GM13976 (cell line): ENCODE measurements at regions not wholly inside any gene's neighbourhood (a gene's known extent, or its start where the extent isn't known, plus 50 kb on each side); places are given as distances from the start of the nearest gene placed in this dataset.

ENCODE experiments used
- DNase-seq: peaks from one replicate; pipeline ENCODE4 v3.0.0; 2012; ENCODE audit warnings: low spot score
- CTCF ChIP-seq: IDR thresholded peaks from 2 replicates; pipeline ENCODE4 v1.5.1; 2012; ENCODE audit warnings: borderline replicate concordance, mild to moderate bottlenecking; ENCODE audit not compliant: insufficient read depth; ENCODE audit errors: extremely low read depth, missing control alignments, control extremely low read depth
- in situ Hi-C: fragments of 300-500 bp; cut with MboI; formaldehyde crosslinking; loops from one replicate; pipeline ENCODE4 v1.12.0; 2022; ENCODE audit warnings: low sequenced_read_pairs, mixed read lengths, inconsistent platforms; ENCODE audit not compliant: unreplicated experiment

GRCh38 chr3:168459226-168459784 lies 363.6 kb upstream of the GOLIM4 start:
- no peak for TF ChIP-seq CTCF
- in situ Hi-C loops: no loop called here
- DNase-seq: no peak

- in situ Hi-C loops: no loop called here
- TF ChIP-seq CTCF: no peak
- DNase-seq: no peak
Measured at GRCh38 chr3:168457954-168458539, 362.3 kb upstream of the GOLIM4 start.

GRCh38 chr3:168455814-168456213 lies 360.1 kb upstream of the GOLIM4 start:
- TF ChIP-seq CTCF: no peak
- DNase-seq: no peak
- in situ Hi-C loops: no loop called here

GRCh38 chr3:168453623-168454022 lies 357.9 kb upstream of the GOLIM4 start:
- no peak for TF ChIP-seq CTCF
- no peak for DNase-seq
- in situ Hi-C loops: no loop called here

- TF ChIP-seq CTCF: no peak
- DNase-seq: no peak
- in situ Hi-C loops: no loop called here
Measured at GRCh38 chr3:168443965-168444364, 348.2 kb upstream of the GOLIM4 start.

- no peak for TF ChIP-seq CTCF
- in situ Hi-C loops: no loop called here
- no peak for DNase-seq
Measured at GRCh38 chr3:168442502-168442901, 346.8 kb upstream of the GOLIM4 start.
